Upper lobe of left lung (tissue), 4 donors: ENCODE measurements at regions not wholly inside any gene's neighbourhood (a gene's known extent, or its start where the extent isn't known, plus 50 kb on each side); places are given as distances from the start of the nearest gene placed in this dataset.

Experiments
- CTCF ChIP-seq, 6 experiments: fragments of 450-650 bp in 4 of 6; fragments of 200-600 bp in 2 of 6; sonication (generic) in 2 of 6; IDR thresholded peaks; one replicate each; pipeline ENCODE4 v1.5.1; 2016 to 2019; ENCODE audit warnings: antibody characterized with exemption in 6 of 6
- EP300 ChIP-seq, 4 donors: sonication (generic); formaldehyde crosslinking; IDR thresholded peaks; one replicate each; pipeline ENCODE4 v1.5.1; 2017; ENCODE audit warnings: antibody characterized with exemption in 4 of 4, control low read depth in 2 of 4
- POLR2AphosphoS5 ChIP-seq, 2 donors: sonication (generic); formaldehyde crosslinking; IDR thresholded peaks; one replicate each; pipeline ENCODE4 v1.5.1; 2017; ENCODE audit warnings: antibody characterized with exemption in 2 of 2

- TF ChIP-seq EP300 (IDR thresholded peaks at IDR 0.05) (no peak), CTCF (IDR thresholded peaks at IDR 0.05) (no peak), POLR2AphosphoS5 (IDR thresholded peaks at IDR 0.05) (no peak)
Observed at GRCh38 chr7:22039670-22040069, 94.0 kb upstream of the CDCA7L start.
